Panc1 (cell line): ENCODE measurements at regions not wholly inside any gene's neighbourhood (a gene's known extent, or its start where the extent isn't known, plus 50 kb on each side); places are given as distances from the start of the nearest gene placed in this dataset.

Experiments used
- ATAC-seq: fragments of 200-7000 bp; cut with Tn5 transposase; 2 replicates; pipeline ENCODE4 v1.9.1; 2020; ENCODE audit warnings: mild to moderate bottlenecking, moderate library complexity
- BruUV-seq: library from RNA; stranded (reverse); fragments of 400-500 nt; replicated peaks from 2 replicates; lab custom pipeline; 2021; lab: Mats Ljungman, UMichigan
- CTCF ChIA-PET: fragments of 300-600 bp; sonication (Branson Sonifier 250); formaldehyde crosslinking; loops from one replicate; lab custom pipeline; 2022; ENCODE audit warnings: antibody characterized with exemption; lab: Charles Lee
- POLR2A ChIA-PET: fragments of 300-600 bp; sonication (Branson Sonifier 250); formaldehyde crosslinking; loops from one replicate; lab custom pipeline; 2022; ENCODE audit warnings: antibody characterized with exemption; lab: Charles Lee
- DNase-seq: peaks from one replicate; pipeline ENCODE4 v3.0.0-alpha.2; 2010; ENCODE audit warnings: low read depth, low spot score
- H3K27ac ChIP-seq: 2 replicates; pipeline ENCODE4 v1.5.1; 2011; ENCODE audit warnings: mild to moderate bottlenecking, low read length, inconsistent platforms
- H3K27me3 ChIP-seq: fragments of 200-500 bp; sonication (Bioruptor generic); 2 replicates; pipeline ENCODE4 v1.6.0; 2014; ENCODE audit warnings: low read length, inconsistent platforms; ENCODE audit not compliant: control insufficient read depth, insufficient read depth
- H3K36me3 ChIP-seq: fragments of 200-500 bp; sonication (Bioruptor generic); 2 replicates; pipeline ENCODE4 v1.5.1; 2014; ENCODE audit warnings: inconsistent platforms, mild to moderate bottlenecking, low read length, moderate library complexity; ENCODE audit not compliant: control insufficient read depth, insufficient read depth
- H3K4me1 ChIP-seq: 2 replicates; pipeline ENCODE4 v1.5.1; 2011; ENCODE audit warnings: inconsistent platforms, mild to moderate bottlenecking, low read length, moderate library complexity; ENCODE audit not compliant: control insufficient read depth, insufficient read depth
- H3K4me3 ChIP-seq, 2 experiments: 2 replicates each; pipeline ENCODE4 v1.5.1; 2011 to 2012; ENCODE audit warnings: low read depth in 2 of 2, low read length in 2 of 2, mild to moderate bottlenecking in 2 of 2, inconsistent platforms in 1 of 2, moderate library complexity in 1 of 2
- H3K9me3 ChIP-seq: fragments of 200-500 bp; sonication (Bioruptor generic); 2 replicates; pipeline ENCODE4 v1.5.1; 2014; ENCODE audit warnings: low read depth, mild to moderate bottlenecking, inconsistent platforms, low read length, moderate library complexity; ENCODE audit not compliant: control insufficient read depth, insufficient read depth
- CTCF ChIP-seq: fragments of 450-650 bp; IDR thresholded peaks from 2 replicates; pipeline ENCODE4 v1.5.1; 2017; ENCODE audit warnings: mild to moderate bottlenecking
- POLR2AphosphoS5 ChIP-seq: IDR thresholded peaks from 2 replicates; pipeline ENCODE4 v1.6.1; 2012; ENCODE audit warnings: mild to moderate bottlenecking, low read depth, low read length, moderate library complexity
- REST ChIP-seq, 2 experiments: IDR thresholded peaks; 2 replicates each; pipeline ENCODE4 v1.6.1; 2011 to 2012; ENCODE audit warnings: low read depth in 2 of 2, control low read depth in 1 of 2, low read length in 1 of 2, mild to moderate bottlenecking in 1 of 2, moderate library complexity in 1 of 2; ENCODE audit not compliant: insufficient read depth in 1 of 2
- SIN3A ChIP-seq: IDR thresholded peaks from 2 replicates; pipeline ENCODE4 v1.6.1; 2012; ENCODE audit warnings: low read depth, mild to moderate bottlenecking, low read length, moderate library complexity, borderline replicate concordance; ENCODE audit not compliant: insufficient read depth
- TCF7L2 ChIP-seq: IDR thresholded peaks from 2 replicates; pipeline ENCODE4 v1.6.1; 2011; ENCODE audit warnings: mild to moderate bottlenecking, low read depth, low read length, inconsistent platforms
- in situ Hi-C: cut with HindIII; loops from 2 replicates; pipeline ENCODE4 v1.10.0; 2016; ENCODE audit warnings: low sequenced_read_pairs, low pct_unique_long_range_greater_than_20kb
- intact Hi-C: fragments of 100-400 bp; cut with micrococcal nuclease; formaldehyde crosslinking; loops from one replicate; pipeline ENCODE4 v1.10.0; 2022; ENCODE audit not compliant: unreplicated experiment

DNA sequence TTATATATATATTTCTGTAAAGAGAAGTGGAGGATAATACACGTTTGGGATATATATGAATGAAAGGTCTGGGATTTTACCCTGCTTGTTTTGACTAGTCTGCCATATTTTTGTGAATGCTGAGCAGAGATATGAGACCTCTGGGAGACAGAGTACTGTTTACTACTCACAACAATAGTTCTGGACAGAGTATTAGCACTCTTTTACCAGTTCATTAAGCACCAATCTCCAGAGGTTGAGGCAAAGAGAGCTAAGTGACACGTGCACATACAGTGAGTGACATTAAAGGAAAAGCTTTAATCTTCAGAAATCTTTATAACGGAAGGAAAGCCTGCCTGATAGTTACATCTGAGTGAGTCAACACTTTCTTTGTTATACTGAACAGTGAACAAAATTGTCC lies 1452.7 kb upstream of the TENM3 start:
- CTCF ChIA-PET: no interaction called here
- in situ Hi-C loops: no loop called here

DNA sequence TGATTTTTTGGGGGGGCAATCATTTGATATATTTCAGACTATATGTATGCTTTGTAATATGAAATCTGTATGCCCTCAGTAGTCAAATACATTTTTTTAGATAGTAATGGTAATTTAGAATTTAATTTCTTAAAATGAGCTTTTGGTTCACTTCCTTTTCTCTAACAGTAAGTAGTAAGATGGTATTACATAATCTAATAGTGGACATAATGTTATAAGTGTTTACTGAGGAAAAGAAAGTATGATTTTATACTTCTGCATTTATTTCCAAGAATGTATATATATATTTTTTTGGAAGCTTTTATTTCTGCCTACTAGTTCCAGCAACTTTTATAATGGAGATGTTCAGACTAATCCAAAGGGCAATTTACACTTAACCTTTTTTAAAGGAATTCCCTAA lies 1450.7 kb upstream of the TENM3 start:
- Histone ChIP-seq H3K27me3 (no peaks in the 10 kb centered on the region), H3K9me3 (no peaks in the 10 kb centered on the region), H3K4me1 (no peaks in the 10 kb centered on the region), H3K27ac (no peak overlapping the region), H3K36me3 (no peaks in the 10 kb centered on the region), H3K4me3 (no peak overlapping the region)
- TF ChIP-seq TCF7L2 (no peak), CTCF (no peak), POLR2AphosphoS5 (no peak), SIN3A (no peak), REST (IDR thresholded peaks at IDR 0.05; ENCODE audit: insufficient read depth in 1 of 2, low read depth in 2 of 2, low read length in 1 of 2) (no peak)
- DNase-seq (no peak), ATAC-seq (no peak)
- POLR2A ChIA-PET: no interaction called here
- in situ Hi-C loops: no loop called here
- intact Hi-C loops: no loop called here
- no TSS peak for BruUV-seq
- CTCF ChIA-PET: no interaction called here

More for the DNA sequence above, 1452.7 kb upstream of the TENM3 start:
- POLR2A ChIA-PET: no interaction called here
- no peak overlapping the region for H3K4me3 ChIP-seq
- ATAC-seq: no peak
- H3K36me3 ChIP-seq: no peaks in the 10 kb centered on the region
- H3K9me3 ChIP-seq: no peaks in the 10 kb centered on the region
- BruUV-seq: no TSS peak
- no peaks in the 10 kb centered on the region for H3K4me1 ChIP-seq
- no peak for TF ChIP-seq REST (IDR thresholded peaks at IDR 0.05; ENCODE audit: insufficient read depth in 1 of 2, low read depth in 2 of 2, low read length in 1 of 2)
- no peak for TF ChIP-seq CTCF
- no peak for TF ChIP-seq SIN3A
- TF ChIP-seq POLR2AphosphoS5: no peak
- TF ChIP-seq TCF7L2: no peak
- no peak for DNase-seq
- H3K27me3 ChIP-seq: no peaks in the 10 kb centered on the region
- intact Hi-C loops: no loop called here
- no peak overlapping the region for H3K27ac ChIP-seq
